GM21825 (cell line): ENCODE measurements at regions not wholly inside any gene's neighbourhood (a gene's known extent, or its start where the extent isn't known, plus 50 kb on each side); places are given as distances from the start of the nearest gene placed in this dataset.
"Not testable (repeated sequence)": the region's sequence is repeated elsewhere in the genome, so short reads cannot be mapped to it uniquely, and the experiment has no call there.

ENCODE experiments used
- ATAC-seq: cut with Tn5 transposase; IDR thresholded peaks from one replicate; pipeline ENCODE4 v1.9.1; 2021; ENCODE audit warnings: mild to moderate bottlenecking, moderate library complexity; ENCODE audit not compliant: unreplicated experiment

- no peak for ATAC-seq
Measured at GRCh38 chr4:112708772-112709171, 71.8 kb downstream of the LARP7 start.

- no peak for ATAC-seq
Measured at GRCh38 chr4:112714922-112715901, 78.3 kb downstream of the LARP7 start.

GRCh38 chr4:112717856-112718255 is 80.9 kb downstream of the LARP7 start:
- ATAC-seq: no peak

- no peak for ATAC-seq
Measured at GRCh38 chr4:112721627-112722026, 84.7 kb downstream of the LARP7 start.

DNA sequence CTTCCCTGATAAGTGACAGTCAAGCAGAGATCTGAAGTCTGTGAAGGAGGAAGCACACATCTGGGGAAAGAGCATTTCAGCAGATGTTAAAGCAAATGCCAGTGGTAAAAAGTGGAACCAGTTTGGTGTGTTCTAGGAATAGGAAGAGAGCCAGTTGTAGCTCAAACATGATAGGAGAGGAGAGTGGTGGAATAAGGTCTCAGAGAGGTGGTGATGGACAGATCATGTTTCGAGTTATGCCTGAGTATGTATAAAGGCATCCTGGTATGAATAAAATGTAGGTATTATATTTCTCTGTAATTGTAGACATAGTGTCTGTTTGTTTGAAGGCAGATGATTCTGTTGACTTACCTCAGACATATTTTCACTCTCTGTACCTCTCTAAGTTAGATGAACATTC is 89.1 kb downstream of the LARP7 start:
- no peak for ATAC-seq

GRCh38 chr4:112727728-112728127 is 90.8 kb downstream of the LARP7 start:
- not testable (repeated sequence) for ATAC-seq

GRCh38 chr4:112731715-112732114 is 94.8 kb downstream of the LARP7 start:
- ATAC-seq: no peak

DNA sequence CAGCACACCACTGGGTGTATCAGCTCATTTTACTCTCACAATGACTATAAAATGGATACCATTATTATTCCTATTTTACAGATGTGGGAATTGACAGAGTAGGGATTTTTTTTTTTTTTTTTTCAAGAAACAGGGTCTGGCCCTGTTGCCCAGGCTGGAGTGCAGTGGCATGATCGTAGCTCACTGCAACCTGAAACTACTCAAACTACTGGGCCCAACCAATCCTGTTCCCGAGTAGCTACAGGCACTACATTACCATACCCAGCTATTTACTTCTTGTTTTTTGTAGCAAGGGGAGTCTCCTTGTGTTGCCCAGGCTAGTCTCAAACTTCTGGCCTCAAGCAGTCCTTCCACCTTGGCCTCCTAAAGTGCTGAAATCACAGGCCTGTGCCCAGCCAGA is 95.2 kb downstream of the LARP7 start:
- no peak for ATAC-seq

GRCh38 chr4:112735474-112735951 is 98.6 kb downstream of the LARP7 start:
- peak; percentile 77 for ATAC-seq

GRCh38 chr4:112736718-112737135 is 99.8 kb downstream of the LARP7 start:
- ATAC-seq: peak; percentile 44

GRCh38 chr4:112739442-112739841 is 102.5 kb downstream of the LARP7 start:
- ATAC-seq: no peak

DNA sequence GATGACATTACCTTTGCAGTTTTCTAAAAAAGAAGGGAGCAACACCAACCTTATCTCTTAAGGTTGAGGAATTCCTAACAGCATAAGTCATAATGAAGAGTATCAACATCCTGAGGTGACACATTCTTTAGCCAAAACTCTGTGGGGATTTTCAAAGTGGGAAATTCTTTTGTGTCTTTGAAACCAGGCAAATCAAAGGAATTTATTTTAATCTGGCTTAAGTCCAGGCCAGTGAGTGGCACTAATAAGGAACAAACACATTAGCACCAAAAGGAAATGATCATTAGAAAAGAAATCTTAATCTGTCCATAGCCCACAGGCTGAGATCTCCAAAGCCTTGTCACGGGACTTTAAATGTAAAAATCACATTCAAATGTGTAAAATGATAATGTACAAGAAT is 110.1 kb downstream of the LARP7 start:
- ATAC-seq: no peak

GRCh38 chr4:112748352-112748878 is 111.5 kb downstream of the LARP7 start:
- no peak for ATAC-seq

GRCh38 chr4:112750749-112751148 is 113.8 kb downstream of the LARP7 start:
- ATAC-seq: not testable (repeated sequence)

- no peak for ATAC-seq
Measured at GRCh38 chr4:112751447-112751846, 114.5 kb downstream of the LARP7 start.

DNA sequence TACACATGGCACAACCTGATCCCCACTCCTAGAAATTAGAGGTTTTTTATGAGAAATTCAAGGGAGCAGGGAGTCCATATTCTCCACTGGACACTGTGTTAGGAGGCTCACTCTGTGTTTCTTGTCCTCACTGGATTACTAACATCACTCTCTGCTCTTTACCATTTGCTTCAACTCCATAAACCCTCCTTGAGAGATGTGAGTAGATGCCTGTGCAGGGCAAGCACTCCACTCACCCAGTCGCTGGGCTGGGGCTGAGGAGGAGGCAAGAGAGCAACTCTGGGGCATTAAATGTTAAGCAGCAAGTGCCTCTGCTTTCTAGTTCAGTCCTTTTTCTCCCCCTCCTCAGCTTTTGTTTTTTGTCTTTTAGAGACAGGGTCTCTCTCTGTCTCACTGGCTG is 115.1 kb downstream of the LARP7 start:
- no peak for ATAC-seq

GRCh38 chr4:112752510-112752909 is 115.6 kb downstream of the LARP7 start:
- ATAC-seq: no peak

DNA sequence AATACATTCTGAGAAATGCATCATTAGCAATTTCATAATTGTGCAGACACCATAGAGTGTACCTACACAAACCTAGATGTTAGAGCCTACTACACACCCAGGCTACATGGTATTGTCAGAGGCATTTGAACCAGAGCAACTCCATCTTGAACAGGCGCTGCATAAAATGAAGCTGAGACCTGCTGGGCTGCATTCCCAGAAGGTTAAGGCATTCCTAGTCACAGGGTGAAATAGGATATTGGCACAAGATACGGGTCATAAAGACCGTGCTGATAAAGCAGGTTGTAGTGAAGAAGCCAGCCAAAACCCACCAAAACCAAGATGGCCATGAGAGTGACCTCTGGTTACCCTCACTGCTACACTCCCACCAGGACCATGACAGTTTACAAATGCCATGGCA is 116.4 kb downstream of the LARP7 start:
- ATAC-seq: no peak

- no peak for ATAC-seq
Measured at GRCh38 chr4:112759313-112759712, 122.4 kb downstream of the LARP7 start.

- ATAC-seq: no peak
Measured at GRCh38 chr4:112765317-112765974, 128.5 kb downstream of the LARP7 start.

GRCh38 chr4:112766422-112766821 is 129.5 kb downstream of the LARP7 start:
- no peak for ATAC-seq

- ATAC-seq: no peak
Measured at GRCh38 chr4:112767386-112767785, 130.4 kb downstream of the LARP7 start.
